ENCODE measurements at regions not wholly inside any gene's neighbourhood (a gene's known extent, or its start where the extent isn't known, plus 50 kb on each side); places are given as distances from the start of the nearest gene placed in this dataset.

- no TSS peak for BruUV-seq (replicated peaks)
- CTCF ChIA-PET = no interaction called here
These were observed 630.6 kb downstream of the UQCRFS1 start for GRCh38 chr19:28582344-28582743.

GRCh38 chr19:28581468-28581770 is 631.5 kb downstream of the UQCRFS1 start:
- DNase-seq (ENCODE audit: unreplicated experiment) = no peak
- ChIA-PET POLR2A (no interaction called here), CTCF (interaction anchor here (0.6 kb wide), 1 partner anchor 104 kb away, joined by 3 read pairs; no protein-coding TSS in a partner anchor)
- Mint-ChIP-seq H3K9me3 (ENCODE audit: unreplicated experiment) (peaks cover 47% of the 10 kb centered on the region), H3K27me3 (ENCODE audit: insufficient read depth, unreplicated experiment) (no peaks in the 10 kb centered on the region), H3K27ac (ENCODE audit: low read depth, unreplicated experiment) (no peak overlapping the region), H3K4me3 (ENCODE audit: unreplicated experiment) (no peak overlapping the region), H3K4me1 (ENCODE audit: insufficient read depth, unreplicated experiment) (no peaks in the 10 kb centered on the region), H3K36me3 (ENCODE audit: insufficient read depth, unreplicated experiment) (no peaks in the 10 kb centered on the region)
- no TSS peak for BruUV-seq (replicated peaks)
- intact Hi-C loops (cut with micrococcal nuclease) = no loop called here
- TF ChIP-seq, protein P1, sequence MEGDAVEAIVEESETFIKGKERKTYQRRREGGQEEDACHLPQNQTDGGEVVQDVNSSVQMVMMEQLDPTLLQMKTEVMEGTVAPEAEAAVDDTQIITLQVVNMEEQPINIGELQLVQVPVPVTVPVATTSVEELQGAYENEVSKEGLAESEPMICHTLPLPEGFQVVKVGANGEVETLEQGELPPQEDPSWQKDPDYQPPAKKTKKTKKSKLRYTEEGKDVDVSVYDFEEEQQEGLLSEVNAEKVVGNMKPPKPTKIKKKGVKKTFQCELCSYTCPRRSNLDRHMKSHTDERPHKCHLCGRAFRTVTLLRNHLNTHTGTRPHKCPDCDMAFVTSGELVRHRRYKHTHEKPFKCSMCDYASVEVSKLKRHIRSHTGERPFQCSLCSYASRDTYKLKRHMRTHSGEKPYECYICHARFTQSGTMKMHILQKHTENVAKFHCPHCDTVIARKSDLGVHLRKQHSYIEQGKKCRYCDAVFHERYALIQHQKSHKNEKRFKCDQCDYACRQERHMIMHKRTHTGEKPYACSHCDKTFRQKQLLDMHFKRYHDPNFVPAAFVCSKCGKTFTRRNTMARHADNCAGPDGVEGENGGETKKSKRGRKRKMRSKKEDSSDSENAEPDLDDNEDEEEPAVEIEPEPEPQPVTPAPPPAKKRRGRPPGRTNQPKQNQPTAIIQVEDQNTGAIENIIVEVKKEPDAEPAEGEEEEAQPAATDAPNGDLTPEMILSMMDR (IDR thresholded peaks at IDR 0.05; ENCODE audit: unreplicated experiment) = no peak

More at GRCh38 chr19:28582344-28582743, 630.6 kb downstream of the UQCRFS1 start:
- Mint-ChIP-seq H3K36me3 (ENCODE audit: insufficient read depth, unreplicated experiment) (no peaks in the 10 kb centered on the region), H3K4me3 (ENCODE audit: unreplicated experiment) (no peak overlapping the region), H3K9me3 (ENCODE audit: unreplicated experiment) (peaks cover 47% of the 10 kb centered on the region), H3K27me3 (ENCODE audit: insufficient read depth, unreplicated experiment) (no peaks in the 10 kb centered on the region), H3K4me1 (ENCODE audit: insufficient read depth, unreplicated experiment) (no peaks in the 10 kb centered on the region), H3K27ac (ENCODE audit: low read depth, unreplicated experiment) (no peak overlapping the region)
- no peak for DNase-seq (ENCODE audit: unreplicated experiment)
- POLR2A ChIA-PET = no interaction called here
- TF ChIP-seq, protein P1 (IDR thresholded peaks at IDR 0.05; ENCODE audit: unreplicated experiment) = no peak
- intact Hi-C loops (cut with micrococcal nuclease) = no loop called here

DNA sequence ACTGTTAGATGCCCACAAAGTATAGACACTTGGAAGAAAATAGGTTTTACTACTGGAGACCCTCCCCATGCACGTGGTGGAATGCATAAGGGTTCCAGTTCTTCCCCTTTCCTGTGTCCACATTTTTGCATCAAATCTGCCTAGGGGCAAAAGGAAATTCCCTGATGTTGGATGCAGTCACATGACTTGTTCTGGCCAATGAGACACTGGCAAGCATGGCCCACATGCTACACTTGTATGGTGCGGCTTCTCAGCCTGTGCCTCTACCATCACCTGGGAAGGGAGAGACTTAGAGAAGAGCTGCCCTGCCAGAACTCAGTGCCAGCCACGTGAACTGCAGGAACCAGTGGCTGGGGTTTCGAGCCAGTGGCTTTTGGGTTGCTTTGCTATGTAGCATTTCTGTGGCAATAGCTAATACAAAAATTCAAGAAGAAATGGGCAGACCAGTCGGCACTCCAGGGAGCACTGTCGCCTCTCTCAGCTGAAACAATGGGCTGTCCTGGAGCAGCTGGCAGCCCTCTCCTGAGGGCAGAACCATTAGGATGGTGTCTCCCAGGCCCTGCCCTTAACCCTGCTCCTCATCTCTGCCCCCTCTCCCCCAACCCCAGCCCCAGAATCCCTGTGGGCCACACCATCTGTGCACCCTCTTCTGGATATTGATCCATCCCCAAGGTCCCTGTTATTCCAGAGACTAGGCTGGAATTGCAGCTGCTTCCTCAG is 634.0 kb downstream of the UQCRFS1 start:
- no TSS peak for BruUV-seq (replicated peaks)
- ChIA-PET POLR2A (no interaction called here), CTCF (no interaction called here)
- TF ChIP-seq, protein P1 (IDR thresholded peaks at IDR 0.05; ENCODE audit: unreplicated experiment) = no peak
- Mint-ChIP-seq H3K4me1 (ENCODE audit: insufficient read depth, unreplicated experiment) (no peaks in the 10 kb centered on the region), H3K4me3 (ENCODE audit: unreplicated experiment) (no peak overlapping the region), H3K36me3 (ENCODE audit: insufficient read depth, unreplicated experiment) (peaks cover 6% of the 10 kb centered on the region), H3K27me3 (ENCODE audit: insufficient read depth, unreplicated experiment) (no peaks in the 10 kb centered on the region), H3K27ac (ENCODE audit: low read depth, unreplicated experiment) (no peak overlapping the region), H3K9me3 (ENCODE audit: unreplicated experiment) (peaks cover 39% of the 10 kb centered on the region)
- intact Hi-C loops (cut with micrococcal nuclease) = no loop called here
- DNase-seq (ENCODE audit: unreplicated experiment) = no peak

DNA sequence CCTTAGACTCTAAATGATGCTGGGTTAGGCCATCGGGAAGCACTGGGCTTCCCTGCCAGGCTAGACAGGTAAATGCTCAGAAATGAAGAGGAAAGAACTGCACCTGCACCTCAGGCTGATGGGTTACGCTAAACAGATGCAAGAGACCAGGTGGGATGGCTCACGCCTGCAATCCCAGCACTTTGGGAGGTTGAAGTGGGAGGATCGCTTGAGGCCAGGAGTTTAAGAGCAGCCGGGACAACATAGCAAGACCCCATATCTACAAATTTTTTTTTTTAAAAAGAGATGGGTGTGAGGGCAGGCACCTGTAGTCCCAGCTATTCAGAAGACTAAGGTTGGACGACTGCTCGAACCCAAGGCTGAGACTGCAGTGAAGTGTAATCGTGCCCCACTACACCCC is 634.7 kb downstream of the UQCRFS1 start:
- DNase-seq (ENCODE audit: unreplicated experiment) = no peak
- no TSS peak for BruUV-seq (replicated peaks)
- Mint-ChIP-seq H3K4me1 (ENCODE audit: insufficient read depth, unreplicated experiment) (no peaks in the 10 kb centered on the region), H3K27ac (ENCODE audit: low read depth, unreplicated experiment) (no peak overlapping the region), H3K4me3 (ENCODE audit: unreplicated experiment) (no peak overlapping the region), H3K9me3 (ENCODE audit: unreplicated experiment) (peaks cover 37% of the 10 kb centered on the region), H3K36me3 (ENCODE audit: insufficient read depth, unreplicated experiment) (peaks cover 6% of the 10 kb centered on the region), H3K27me3 (ENCODE audit: insufficient read depth, unreplicated experiment) (no peaks in the 10 kb centered on the region)
- ChIA-PET POLR2A (no interaction called here), CTCF (no interaction called here)
- intact Hi-C loops (cut with micrococcal nuclease) = no loop called here
- TF ChIP-seq, protein P1 (IDR thresholded peaks at IDR 0.05; ENCODE audit: unreplicated experiment) = no peak
